Upper lobe of left lung (tissue), 6 donors: ENCODE measurements at regions not wholly inside any gene's neighbourhood (a gene's known extent, or its start where the extent isn't known, plus 50 kb on each side); places are given as distances from the start of the nearest gene placed in this dataset.
"Not testable (repeated sequence)": the region's sequence is repeated elsewhere in the genome, so short reads cannot be mapped to it uniquely, and the experiment has no call there.

ENCODE experiments used
- ATAC-seq, 2 donors: fragments of 200-7000 bp; cut with Tn5 transposase; one replicate each; pipeline ENCODE4 v1.9.1; 2022; ENCODE audit warnings: mild to moderate bottlenecking in 2 of 2, moderate library complexity in 2 of 2; ENCODE audit not compliant: low FRiP score in 2 of 2
- DNase-seq, 2 donors: peaks; one replicate each; pipeline ENCODE4 v3.0.0-alpha.2; 2019 to 2020
- H3K27ac ChIP-seq, 4 donors: fragments of 200-600 bp; sonication (generic); one replicate each; pipeline ENCODE4 v1.5.1; 2016 to 2019
- H3K27me3 ChIP-seq, 4 donors: fragments of 200-600 bp; sonication (generic); one replicate each; pipeline ENCODE4 v1.5.1; 2017 to 2019
- H3K36me3 ChIP-seq, 4 donors: fragments of 200-600 bp; sonication (generic); one replicate each; pipeline ENCODE4 v1.5.1; 2016 to 2019
- H3K4me1 ChIP-seq, 4 donors: fragments of 200-600 bp; sonication (generic); one replicate each; pipeline ENCODE4 v1.5.1; 2018 to 2019
- H3K4me3 ChIP-seq, 4 donors: fragments of 200-600 bp; sonication (generic); one replicate each; pipeline ENCODE4 v1.5.1; 2017 to 2019; ENCODE audit warnings: mild to moderate bottlenecking in 2 of 4, moderate library complexity in 1 of 4
- H3K9me3 ChIP-seq, 4 donors: fragments of 200-600 bp; sonication (generic); one replicate each; pipeline ENCODE4 v1.5.1; 2018 to 2019
- CTCF ChIP-seq, 6 experiments: fragments of 450-650 bp in 4 of 6; fragments of 200-600 bp in 2 of 6; sonication (generic) in 2 of 6; IDR thresholded peaks; one replicate each; pipeline ENCODE4 v1.5.1; 2016 to 2019; ENCODE audit warnings: antibody characterized with exemption in 6 of 6
- EP300 ChIP-seq, 4 donors: sonication (generic); formaldehyde crosslinking; IDR thresholded peaks; one replicate each; pipeline ENCODE4 v1.5.1; 2017; ENCODE audit warnings: antibody characterized with exemption in 4 of 4, control low read depth in 2 of 4
- POLR2A ChIP-seq, 4 donors: fragments of 450-650 bp; IDR thresholded peaks; one replicate each; pipeline ENCODE4 v1.5.1; 2016 to 2017; ENCODE audit warnings: antibody characterized with exemption in 4 of 4, mild to moderate bottlenecking in 2 of 4
- POLR2AphosphoS5 ChIP-seq, 2 donors: sonication (generic); formaldehyde crosslinking; IDR thresholded peaks; one replicate each; pipeline ENCODE4 v1.5.1; 2017; ENCODE audit warnings: antibody characterized with exemption in 2 of 2
- WGBS, 2 donors: methylation state at CpG; one replicate each; pipeline ENCODE4 v1.1.5; 2017 to 2018; 5-methylcytosine and 5-hydroxymethylcytosine counted together
- donor health status: DM: no; HTN: no; CAD: no; lungs with moderate emphysema.
- donor health status: DM: no; HTN: yes; CAD: no; lungs with severe emphysema.

- no peaks in the 10 kb centered on the region for H3K36me3 ChIP-seq
- no peaks in the 10 kb centered on the region for H3K4me1 ChIP-seq
- 89% methylated on average over 6 of the region's 6 CpGs for WGBS, 2 donors
- H3K27ac ChIP-seq = no peak overlapping the region
- peak in 1 of 2 donors; percentile 51 for ATAC-seq
- H3K4me3 ChIP-seq = no peak overlapping the region
- no peak for DNase-seq
- no peak for TF ChIP-seq EP300 (IDR thresholded peaks at IDR 0.05)
- H3K27me3 ChIP-seq = no peaks in the 10 kb centered on the region
- peaks cover 0 to 13% (median 3%) of the 10 kb centered on the region in 4 donors for H3K9me3 ChIP-seq
Measured at GRCh38 chr5:92248518-92248917, 865.4 kb upstream of the ARRDC3 start.

- Histone ChIP-seq H3K27me3 (no peaks in the 10 kb centered on the region), H3K4me1 (no peaks in the 10 kb centered on the region), H3K27ac (no peak overlapping the region), H3K9me3 (no peaks in the 10 kb centered on the region), H3K4me3 (no peak overlapping the region), H3K36me3 (no peaks in the 10 kb centered on the region)
- ATAC-seq (no peak), DNase-seq (no peak)
- no peak for TF ChIP-seq EP300 (IDR thresholded peaks at IDR 0.05)
- no peak for TF ChIP-seq POLR2A (IDR thresholded peaks at IDR 0.05)
- TF ChIP-seq CTCF (IDR thresholded peaks at IDR 0.05) = no peak
- no peak for TF ChIP-seq POLR2AphosphoS5 (IDR thresholded peaks at IDR 0.05)
Measured at GRCh38 chr5:92242170-92242569, 859.1 kb upstream of the ARRDC3 start.

GRCh38 chr5:92237896-92238295 lies 854.8 kb upstream of the ARRDC3 start:
- Histone ChIP-seq H3K9me3 (no peaks in the 10 kb centered on the region), H3K27ac (no peak overlapping the region), H3K4me1 (no peaks in the 10 kb centered on the region), H3K36me3 (no peaks in the 10 kb centered on the region), H3K4me3 (no peak overlapping the region), H3K27me3 (no peaks in the 10 kb centered on the region)
- ATAC-seq (no peak), DNase-seq (no peak)
- 88 to 96% methylated on average over 2 of the region's 2 CpGs for WGBS, 2 donors
- no peak for TF ChIP-seq EP300 (IDR thresholded peaks at IDR 0.05)
- TF ChIP-seq CTCF (IDR thresholded peaks at IDR 0.05) = no peak
- no peak for TF ChIP-seq POLR2A (IDR thresholded peaks at IDR 0.05)
- no peak for TF ChIP-seq POLR2AphosphoS5 (IDR thresholded peaks at IDR 0.05)

- H3K4me3 ChIP-seq = no peak overlapping the region
- H3K27ac ChIP-seq = no peak overlapping the region
- no peaks in the 10 kb centered on the region for H3K4me1 ChIP-seq
- no peak for ATAC-seq
- H3K27me3 ChIP-seq = no peaks in the 10 kb centered on the region
- no peak for TF ChIP-seq EP300 (IDR thresholded peaks at IDR 0.05)
- TF ChIP-seq POLR2AphosphoS5 (IDR thresholded peaks at IDR 0.05) = no peak
- TF ChIP-seq CTCF (IDR thresholded peaks at IDR 0.05) = no peak
- no peak for TF ChIP-seq POLR2A (IDR thresholded peaks at IDR 0.05)
- peaks cover 0 to 13% (median 5%) of the 10 kb centered on the region in 4 donors for H3K9me3 ChIP-seq
- DNase-seq = no peak
- no peaks in the 10 kb centered on the region for H3K36me3 ChIP-seq
- 67 to 82% methylated on average over 1 of the region's 1 CpG for WGBS, 2 donors
Measured at GRCh38 chr5:92222449-92222848, 839.3 kb upstream of the ARRDC3 start.

GRCh38 chr5:92216852-92217251 lies 833.7 kb upstream of the ARRDC3 start:
- H3K27ac ChIP-seq, H3K4me1 ChIP-seq, H3K4me3 ChIP-seq, ATAC-seq, H3K27me3 ChIP-seq, H3K36me3 ChIP-seq, DNase-seq: not testable (repeated sequence)
- 40 to 98% methylated on average over 2 of the region's 2 CpGs for WGBS, 2 donors
- H3K9me3 ChIP-seq = peaks cover 0 to 18% (median 2%) of the 10 kb centered on the region in 4 donors

- no peak overlapping the region for H3K4me3 ChIP-seq
- H3K27ac ChIP-seq = no peak overlapping the region
- no peaks in the 10 kb centered on the region for H3K36me3 ChIP-seq
- WGBS, 2 donors = 89 to 94% methylated on average over 1 of the region's 1 CpG
- peaks cover 0 to 22% (median 2%) of the 10 kb centered on the region in 4 donors for H3K9me3 ChIP-seq
- DNase-seq = no peak
- no peaks in the 10 kb centered on the region for H3K4me1 ChIP-seq
- no peak for ATAC-seq
- TF ChIP-seq POLR2AphosphoS5 (IDR thresholded peaks at IDR 0.05) = no peak
- TF ChIP-seq CTCF (IDR thresholded peaks at IDR 0.05) = no peak
- no peak for TF ChIP-seq POLR2A (IDR thresholded peaks at IDR 0.05)
- no peak for TF ChIP-seq EP300 (IDR thresholded peaks at IDR 0.05)
- H3K27me3 ChIP-seq = no peaks in the 10 kb centered on the region
Measured at GRCh38 chr5:92215116-92215515, 832.0 kb upstream of the ARRDC3 start.
